K562 (cell line): ENCODE measurements at regions not wholly inside any gene's neighbourhood (a gene's known extent, or its start where the extent isn't known, plus 50 kb on each side); places are given as distances from the start of the nearest gene placed in this dataset.

Experiments used
- CTCF ChIP-seq, 3 experiments: IDR thresholded peaks in 2 of 3; conservative IDR thresholded peaks in 1 of 3; 2 replicates each; pipeline ENCODE4 v1.5.1; 2011 to 2012; ENCODE audit warnings: low read length in 3 of 3, mild to moderate bottlenecking in 3 of 3, control low read depth in 2 of 3, improper control_type of control experiment in 1 of 3, inconsistent platforms in 1 of 3, low read depth in 1 of 3, mixed read lengths in 1 of 3, moderate library complexity in 1 of 3; ENCODE audit not compliant: insufficient read depth in 2 of 3
- DMBX1 ChIP-seq: fragments of 250-450 bp; sonication (Bioruptor Pico); IDR thresholded peaks from 2 replicates; pipeline ENCODE4 v1.8.0; 2022; ENCODE audit warnings: inconsistent platforms, mild to moderate bottlenecking, moderate library complexity, borderline replicate concordance

DNA sequence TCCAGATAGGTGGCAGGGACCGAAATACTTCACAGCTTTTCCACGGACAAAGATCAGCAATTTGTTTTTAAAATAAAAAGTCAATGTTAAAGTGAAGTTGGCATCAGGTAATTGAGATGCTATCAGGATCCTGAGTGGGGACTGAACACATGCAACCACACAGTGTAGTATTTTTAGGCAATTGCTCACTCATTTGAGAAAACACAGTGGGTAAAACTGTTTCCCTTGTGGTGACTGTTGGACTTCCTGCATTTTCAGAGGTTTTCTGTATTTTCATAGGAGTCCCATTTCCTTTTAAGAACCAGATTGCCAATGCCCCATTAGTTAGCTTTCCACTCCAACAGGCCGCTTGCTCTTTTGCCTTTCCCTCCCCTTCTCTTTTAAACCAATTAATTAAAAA lies 159.5 kb upstream of the ZNF32 start:
- TF ChIP-seq CTCF (IDR thresholded peaks at IDR 0.05 in 2 of 3, conservative IDR thresholded peaks at IDR 0.05 in 1 of 3; ENCODE audit: insufficient read depth in 2 of 3, low read depth in 1 of 3, low read length in 3 of 3), result no peak
- TF ChIP-seq DMBX1 (CRISPR knock-in tag), result no peak
